HepG2 (cell line): ENCODE measurements at regions not wholly inside any gene's neighbourhood (a gene's known extent, or its start where the extent isn't known, plus 50 kb on each side); places are given as distances from the start of the nearest gene placed in this dataset.

ENCODE experiments used
- CTCF ChIP-seq: sonication (generic); formaldehyde crosslinking; IDR thresholded peaks from 2 replicates; pipeline ENCODE4 v1.5.0; 2020; ENCODE audit warnings: mild to moderate bottlenecking, missing genetic modification reagents, moderate library complexity
- DRAP1 ChIP-seq: IDR thresholded peaks from 2 replicates; pipeline ENCODE4 v1.6.1; 2016; ENCODE audit warnings: missing genetic modification reagents, missing compliant biosample characterization
- HDAC2 ChIP-seq: sonication (generic); formaldehyde crosslinking; IDR thresholded peaks from 2 replicates; pipeline ENCODE4 v1.4.0; 2020; ENCODE audit warnings: missing genetic modification reagents
- MED1 ChIP-seq: sonication (generic); formaldehyde crosslinking; IDR thresholded peaks from 2 replicates; pipeline ENCODE4 v1.4.0; 2020; ENCODE audit warnings: missing genetic modification reagents
- MEIS1 ChIP-seq: sonication (generic); formaldehyde crosslinking; IDR thresholded peaks from 2 replicates; pipeline ENCODE4 v1.9.0; 2021; ENCODE audit warnings: mild to moderate bottlenecking, missing genetic modification reagents, moderate library complexity, borderline replicate concordance
- MEIS2 ChIP-seq: sonication (generic); formaldehyde crosslinking; IDR thresholded peaks from 2 replicates; pipeline ENCODE4 v1.9.0; 2021; ENCODE audit warnings: mild to moderate bottlenecking, missing genetic modification reagents
- NFYB ChIP-seq: sonication (generic); formaldehyde crosslinking; IDR thresholded peaks from 2 replicates; pipeline ENCODE4 v1.4.0; 2020; ENCODE audit warnings: missing genetic modification reagents
- SMARCE1 ChIP-seq: fragments of 450-650 bp; IDR thresholded peaks from 2 replicates; pipeline ENCODE4 v1.6.1; 2017; ENCODE audit warnings: borderline replicate concordance
- ZNF546 ChIP-seq: sonication (generic); formaldehyde crosslinking; conservative IDR thresholded peaks from 2 replicates; pipeline ENCODE4 v1.8.1; 2023; ENCODE audit warnings: mild to moderate bottlenecking, missing genetic modification reagents
- ZNF547 ChIP-seq: sonication (generic); formaldehyde crosslinking; IDR thresholded peaks from 2 replicates; pipeline ENCODE4 v1.5.1; 2020; ENCODE audit warnings: mild to moderate bottlenecking, missing genetic modification reagents
- ZNF563 ChIP-seq: sonication (generic); formaldehyde crosslinking; IDR thresholded peaks from 2 replicates; pipeline ENCODE4 v1.8.0; 2022; ENCODE audit warnings: mild to moderate bottlenecking, moderate library complexity, missing genetic modification reagents
- ZNF780A ChIP-seq: sonication (generic); formaldehyde crosslinking; IDR thresholded peaks from 2 replicates; pipeline ENCODE4 v1.8.0; 2022; ENCODE audit warnings: mild to moderate bottlenecking, missing genetic modification reagents, moderate library complexity

- TF ChIP-seq ZNF546 (CRISPR knock-in tag) (no peak), ZNF547 (CRISPR knock-in tag) (no peak), SMARCE1 (no peak), NFYB (CRISPR knock-in tag) (no peak), ZNF780A (CRISPR knock-in tag) (no peak), CTCF (no peak), MED1 (CRISPR knock-in tag) (no peak), ZNF563 (CRISPR knock-in tag) (no peak), MEIS1 (CRISPR knock-in tag) (no peak), MEIS2 (CRISPR knock-in tag) (no peak), DRAP1 (CRISPR knock-in tag) (no peak), HDAC2 (CRISPR knock-in tag) (no peak)
Measured at GRCh38 chr5:159602434-159602833, 272.1 kb upstream of the IL12B start.
